ENCODE measurements at regions not wholly inside any gene's neighbourhood (a gene's known extent, or its start where the extent isn't known, plus 50 kb on each side); places are given as distances from the start of the nearest gene placed in this dataset.

- TF ChIP-seq CTCF (IDR thresholded peaks at IDR 0.05) = no peak
- no peak for TF ChIP-seq FOXP4 (CRISPR knock-in tag; IDR thresholded peaks at IDR 0.05)
- TF ChIP-seq CREB1 (CRISPR knock-in tag; IDR thresholded peaks at IDR 0.05) = no peak
- no peak for TF ChIP-seq ZSCAN18 (CRISPR knock-in tag; IDR thresholded peaks at IDR 0.05)
- no peak for TF ChIP-seq CDX4 (CRISPR knock-in tag; IDR thresholded peaks at IDR 0.05; ENCODE audit: borderline replicate concordance)
- no peak for TF ChIP-seq MYBL2 (CRISPR knock-in tag; IDR thresholded peaks at IDR 0.05)
- no peak for TF ChIP-seq ATF6 (CRISPR knock-in tag; IDR thresholded peaks at IDR 0.05)
- no peak for TF ChIP-seq PREB (CRISPR knock-in tag; IDR thresholded peaks at IDR 0.05; ENCODE audit: borderline replicate concordance)
- TF ChIP-seq ZNF317 (CRISPR knock-in tag; IDR thresholded peaks at IDR 0.05; ENCODE audit: borderline replicate concordance, low read depth) = no peak
Observed at GRCh38 chr10:90587081-90587491, 270.8 kb downstream of the HTR7 start.

All from WTC11 (cell line).